GM21786 (cell line): ENCODE measurements at regions not wholly inside any gene's neighbourhood (a gene's known extent, or its start where the extent isn't known, plus 50 kb on each side); places are given as distances from the start of the nearest gene placed in this dataset.

Experiments used
- ATAC-seq: cut with Tn5 transposase; IDR thresholded peaks from one replicate; pipeline ENCODE4 v1.9.1; 2021; ENCODE audit not compliant: unreplicated experiment

DNA sequence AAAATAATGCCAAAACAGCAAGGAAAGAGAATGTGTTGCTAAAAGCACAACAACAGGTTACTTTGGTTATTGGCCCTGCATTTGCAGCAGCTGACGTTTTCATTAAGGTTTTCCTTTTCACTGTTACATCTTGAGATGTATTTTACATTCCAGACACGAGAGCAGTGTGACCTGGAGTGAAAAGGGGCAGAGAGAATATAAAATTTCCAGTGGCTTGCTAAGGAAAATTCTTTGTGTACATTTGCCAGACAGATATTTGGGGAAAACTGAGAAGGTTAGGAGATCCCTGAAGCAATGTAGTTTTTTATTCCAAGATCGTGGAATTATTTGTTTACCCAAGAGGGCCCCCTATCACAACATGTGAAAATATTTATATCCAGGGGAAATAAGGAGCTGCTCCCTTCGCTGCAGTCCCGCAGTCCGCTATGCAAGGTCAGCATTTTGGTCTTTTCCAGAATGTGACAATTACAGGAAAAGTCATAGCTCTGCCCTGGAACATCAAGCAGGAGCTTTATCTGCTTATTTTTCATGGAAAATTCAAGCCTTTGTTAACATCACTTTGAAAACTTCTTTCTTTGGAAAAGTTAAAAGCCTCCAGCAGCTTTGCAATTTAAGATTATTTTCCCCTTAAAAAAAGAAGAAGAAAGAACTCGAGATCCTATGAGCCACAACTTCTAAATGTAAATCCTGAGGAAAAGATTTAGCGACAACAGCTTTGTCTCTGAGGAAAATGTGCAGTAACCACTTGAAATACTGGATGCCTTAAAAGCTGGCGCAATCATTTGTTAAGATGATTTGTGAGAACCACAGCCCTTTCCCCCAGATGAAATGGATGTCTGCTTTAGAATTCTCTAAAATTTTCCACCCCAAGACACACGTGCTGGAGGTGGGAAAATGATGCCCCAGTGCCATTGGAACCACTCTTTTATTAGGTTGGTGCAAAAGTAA is 256.4 kb upstream of the TPM1 start:
- ATAC-seq = no peak

DNA sequence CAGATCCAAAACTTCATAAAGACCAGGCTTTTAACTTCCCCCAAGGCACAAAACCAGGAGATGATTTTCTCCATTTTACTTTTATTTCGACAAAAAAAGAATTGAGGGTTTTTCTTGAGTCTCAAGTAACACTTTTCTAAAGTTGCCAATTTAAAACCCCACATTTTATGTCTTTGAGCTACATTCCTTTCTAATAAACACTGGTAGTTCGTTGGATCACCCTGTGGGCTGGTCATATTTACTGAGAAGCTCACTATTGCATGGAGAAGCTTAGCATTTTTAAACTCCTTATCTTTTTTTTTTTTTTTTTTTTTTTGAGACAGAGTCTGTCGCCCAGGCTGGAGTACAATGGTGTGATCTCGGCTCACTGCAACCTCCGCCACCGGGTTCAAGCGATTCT is 255.1 kb upstream of the TPM1 start:
- ATAC-seq = no peak

DNA sequence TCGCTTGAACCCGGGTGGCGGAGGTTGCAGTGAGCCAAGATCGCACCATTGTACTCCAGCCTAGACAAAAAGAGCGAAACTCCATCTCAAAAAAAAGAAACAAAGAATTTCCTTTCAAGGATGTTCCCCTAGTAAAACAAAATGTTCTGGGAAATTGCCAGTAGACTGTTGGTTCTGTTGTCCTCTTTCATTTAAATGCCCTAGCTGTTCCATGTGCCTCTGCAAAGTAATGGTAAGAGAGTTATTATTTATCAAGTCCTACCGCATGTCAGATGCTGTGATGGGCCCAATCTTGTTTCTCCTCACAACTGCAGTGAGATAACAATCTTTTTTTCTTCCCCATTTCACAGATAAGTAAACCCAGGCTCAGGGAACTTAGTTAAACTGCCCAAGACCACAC is 254.3 kb upstream of the TPM1 start:
- no peak for ATAC-seq

GRCh38 chr15:62790546-62790945 is 252.0 kb upstream of the TPM1 start:
- no peak for ATAC-seq

- no peak for ATAC-seq
Observed at GRCh38 chr15:62791694-62792093, 250.9 kb upstream of the TPM1 start.

- ATAC-seq = no peak
Observed at GRCh38 chr15:62792986-62793751, 249.4 kb upstream of the TPM1 start.

- ATAC-seq = no peak
Observed at GRCh38 chr15:62793752-62794144, 248.8 kb upstream of the TPM1 start.

GRCh38 chr15:62795171-62795570 is 247.4 kb upstream of the TPM1 start:
- no peak for ATAC-seq

- no peak for ATAC-seq
Observed at GRCh38 chr15:62795700-62796695, 246.5 kb upstream of the TPM1 start.

- ATAC-seq = no peak
Observed at GRCh38 chr15:62797171-62797570, 245.4 kb upstream of the TPM1 start.

DNA sequence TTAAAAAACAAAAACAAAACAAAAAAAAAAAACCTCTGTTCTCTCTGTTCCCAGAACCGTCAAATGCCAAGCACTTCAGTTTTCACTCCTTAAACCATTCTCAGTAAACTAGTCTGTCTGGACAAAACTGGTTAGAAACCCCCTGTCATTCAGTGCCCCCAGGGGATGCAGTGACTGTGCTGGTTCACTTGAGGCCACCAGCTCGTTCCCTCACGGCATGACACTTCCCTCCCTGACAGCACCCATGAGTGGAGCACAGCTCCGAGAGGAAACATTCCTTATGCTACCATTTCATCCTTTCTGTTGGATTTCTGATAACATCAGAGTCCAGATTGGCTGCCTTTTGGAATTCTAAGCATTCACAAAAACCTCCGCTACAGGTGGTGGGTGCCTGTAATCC is 244.0 kb upstream of the TPM1 start:
- no peak for ATAC-seq

DNA sequence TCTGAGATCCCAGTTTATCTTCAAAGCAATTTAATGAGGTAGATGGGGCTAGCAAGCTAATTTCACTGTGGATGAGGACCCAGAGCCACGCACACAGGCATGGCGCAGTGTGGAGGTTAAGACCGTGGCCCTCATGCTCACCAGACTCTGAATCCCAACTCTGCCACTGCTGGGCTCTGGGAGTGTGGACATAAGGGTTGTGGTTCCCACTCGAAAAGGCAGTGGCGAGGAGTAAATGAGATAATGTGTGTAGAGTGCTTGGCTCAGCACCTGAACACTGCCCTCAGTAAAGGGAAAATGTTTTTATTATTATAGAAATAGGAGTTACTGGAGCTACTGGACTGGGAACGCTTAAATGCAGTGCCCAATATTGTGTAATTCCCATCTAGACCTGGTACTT is 243.5 kb upstream of the TPM1 start:
- no peak for ATAC-seq

DNA sequence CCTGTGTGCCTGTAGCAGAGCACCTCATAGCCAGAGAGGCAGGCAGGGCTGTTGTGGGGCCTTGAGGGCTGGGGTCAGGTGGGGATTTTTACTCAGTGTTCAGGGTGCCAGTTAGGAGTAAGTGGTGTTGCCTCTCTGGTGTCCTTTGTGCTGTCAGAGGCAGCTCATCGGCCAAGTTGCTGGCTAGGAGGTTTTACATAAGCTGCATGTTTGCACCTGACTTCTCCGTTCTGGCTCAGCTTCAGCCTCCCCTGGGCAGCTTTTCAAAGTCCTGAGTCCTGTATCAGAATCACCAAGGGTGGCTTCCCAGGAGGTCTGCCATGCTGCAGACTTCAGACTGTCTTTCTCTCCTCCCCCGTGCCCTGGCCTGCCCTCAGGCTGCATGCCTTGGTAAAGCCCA is 242.6 kb upstream of the TPM1 start:
- ATAC-seq = no peak

DNA sequence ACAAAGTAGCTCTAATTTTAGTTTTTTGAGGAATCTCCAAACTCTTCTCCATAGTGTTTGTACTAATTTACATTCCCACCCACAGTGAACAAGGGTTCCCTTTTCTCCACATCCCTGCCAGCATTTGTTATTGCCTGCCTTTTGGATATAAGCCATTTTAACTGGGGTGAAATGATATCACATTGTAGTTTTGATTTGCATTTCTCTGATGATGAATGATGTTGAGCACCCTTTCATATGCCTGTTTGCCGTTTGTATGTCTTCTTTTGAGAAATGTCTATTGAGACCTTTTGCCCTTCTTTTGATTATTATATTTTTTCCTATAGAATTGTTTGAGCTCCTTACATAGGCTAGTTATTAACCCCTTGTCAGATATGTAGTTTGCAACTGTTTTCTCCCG is 239.9 kb upstream of the TPM1 start:
- no peak for ATAC-seq

- no peak for ATAC-seq
Observed at GRCh38 chr15:62803856-62804400, 238.6 kb upstream of the TPM1 start.

- no peak for ATAC-seq
Observed at GRCh38 chr15:62805502-62805901, 237.0 kb upstream of the TPM1 start.

DNA sequence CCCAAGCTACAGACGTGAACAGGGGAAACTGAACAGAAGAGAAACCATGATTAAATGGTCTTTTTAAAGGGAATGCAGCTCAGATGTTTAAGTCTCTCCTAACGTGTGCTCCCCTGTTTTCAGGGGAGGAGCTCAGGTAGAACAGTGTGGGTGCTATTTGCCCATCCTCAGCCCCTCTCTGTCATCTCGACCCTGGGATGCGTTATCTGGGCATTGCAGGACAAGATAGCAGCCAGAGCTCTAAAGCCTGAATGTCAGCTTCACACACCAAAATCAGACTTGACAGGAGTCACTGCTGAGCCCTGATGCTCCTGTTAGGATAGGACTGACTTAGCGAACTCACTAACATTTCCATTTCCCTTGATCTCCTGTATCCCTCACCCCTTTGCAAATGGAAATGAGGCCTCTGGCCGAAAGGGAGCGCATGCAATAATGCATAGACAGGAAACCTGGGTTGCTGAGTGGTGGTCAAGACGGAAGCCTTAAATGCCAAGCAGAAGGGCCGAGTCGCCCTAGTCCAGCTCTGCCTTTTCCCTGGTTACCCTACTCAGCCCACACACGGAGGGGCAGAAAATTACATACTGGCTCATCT is 234.9 kb upstream of the TPM1 start:
- ATAC-seq = no peak

GRCh38 chr15:62809115-62809967 is 233.2 kb upstream of the TPM1 start:
- no peak for ATAC-seq

- ATAC-seq = no peak
Observed at GRCh38 chr15:62809968-62810260, 232.6 kb upstream of the TPM1 start.

- no peak for ATAC-seq
Observed at GRCh38 chr15:62812515-62812835, 230.1 kb upstream of the TPM1 start.
